Prostate gland (tissue), 2 donors: ENCODE measurements at regions not wholly inside any gene's neighbourhood (a gene's known extent, or its start where the extent isn't known, plus 50 kb on each side); places are given as distances from the start of the nearest gene placed in this dataset.
"Not testable (repeated sequence)": the region's sequence is repeated elsewhere in the genome, so short reads cannot be mapped to it uniquely, and the experiment has no call there.

Experiments
- DNase-seq: peaks from one replicate; pipeline ENCODE4 v3.0.0-alpha.2; 2019; ENCODE audit warnings: low spot score
- H3K27ac ChIP-seq, 2 donors: fragments of 200-600 bp; sonication (generic); 2 replicates each; pipeline ENCODE4 v1.5.1; 2017 to 2019
- H3K27me3 ChIP-seq: fragments of 200-600 bp; sonication (generic); replicated peaks from 2 replicates; pipeline ENCODE4 v1.5.1; 2019; ENCODE audit not compliant: insufficient read depth
- H3K36me3 ChIP-seq, 2 donors: fragments of 200-600 bp; sonication (generic); 1 replicate in 1 of 2; 2 replicates in 1 of 2; pipeline versions ENCODE4 v1.5.1 to v1.8.1; 2017 to 2019
- H3K4me1 ChIP-seq: fragments of 200-600 bp; sonication (generic); replicated peaks from 2 replicates; pipeline ENCODE4 v1.5.1; 2019
- H3K4me3 ChIP-seq, 2 donors: fragments of 200-600 bp; sonication (generic); 2 replicates each; pipeline ENCODE4 v1.5.1; 2017 to 2019
- H3K9me3 ChIP-seq: fragments of 200-600 bp; sonication (generic); 2 replicates; pipeline ENCODE4 v1.5.1; 2017
- POLR2A ChIP-seq: fragments of 450-650 bp; IDR thresholded peaks from one replicate; pipeline ENCODE4 v1.6.1; 2016; ENCODE audit warnings: antibody characterized with exemption, mild to moderate bottlenecking
- POLR2AphosphoS5 ChIP-seq: sonication (generic); formaldehyde crosslinking; IDR thresholded peaks from one replicate; pipeline ENCODE4 v1.6.1; 2017; ENCODE audit warnings: antibody characterized with exemption
- WGBS: methylation state at CpG from one replicate; pipeline ENCODE4 v1.1.5; 2018; 5-methylcytosine and 5-hydroxymethylcytosine counted together
- intact Hi-C: fragments of 100-400 bp; cut with DNase I; formaldehyde crosslinking; loops from one replicate; pipeline ENCODE4 v1.14.2; 2022
- TF ChIP-seq, protein P1 (sequence below), 4 experiments: fragments of 200-600 bp in 2 of 4; fragments of 450-650 bp in 2 of 4; sonication (generic) in 2 of 4; IDR thresholded peaks; 1 replicate in 3 of 4; 2 replicates in 1 of 4; pipeline ENCODE4 v1.5.1; 2016 to 2019; ENCODE audit warnings: antibody characterized with exemption in 4 of 4, mild to moderate bottlenecking in 2 of 4, moderate library complexity in 2 of 4

DNA sequence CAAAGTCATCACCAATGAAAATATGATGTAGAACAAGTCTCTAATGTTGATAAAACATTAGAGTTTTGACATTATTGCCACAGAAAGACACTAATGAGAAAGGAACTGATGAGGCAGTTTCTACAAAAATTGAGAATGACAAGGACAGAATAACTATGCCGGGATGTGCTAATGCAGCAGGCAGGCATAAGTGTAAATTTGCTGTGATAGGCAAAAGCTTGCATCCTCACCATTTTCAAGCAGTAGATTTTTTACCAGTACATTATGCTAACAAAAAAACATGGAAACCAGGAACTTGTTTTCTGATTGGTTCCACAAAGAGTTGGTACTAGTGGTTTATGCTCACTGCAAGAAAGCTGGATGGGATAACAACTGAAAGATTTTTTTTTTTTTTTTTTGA, 715.5 kb upstream of the LRRTM4 start:
- DNase-seq = no peak
- Histone ChIP-seq H3K27me3 (no peaks in the 10 kb centered on the region), H3K4me1 (no peaks in the 10 kb centered on the region), H3K27ac (no peak overlapping the region), H3K9me3 (no peaks in the 10 kb centered on the region), H3K4me3 (no peak overlapping the region), H3K36me3 (no peaks in the 10 kb centered on the region)
- intact Hi-C loops = no loop called here
- no peak for TF ChIP-seq POLR2AphosphoS5
- no peak for TF ChIP-seq POLR2A
- TF ChIP-seq, protein P1, sequence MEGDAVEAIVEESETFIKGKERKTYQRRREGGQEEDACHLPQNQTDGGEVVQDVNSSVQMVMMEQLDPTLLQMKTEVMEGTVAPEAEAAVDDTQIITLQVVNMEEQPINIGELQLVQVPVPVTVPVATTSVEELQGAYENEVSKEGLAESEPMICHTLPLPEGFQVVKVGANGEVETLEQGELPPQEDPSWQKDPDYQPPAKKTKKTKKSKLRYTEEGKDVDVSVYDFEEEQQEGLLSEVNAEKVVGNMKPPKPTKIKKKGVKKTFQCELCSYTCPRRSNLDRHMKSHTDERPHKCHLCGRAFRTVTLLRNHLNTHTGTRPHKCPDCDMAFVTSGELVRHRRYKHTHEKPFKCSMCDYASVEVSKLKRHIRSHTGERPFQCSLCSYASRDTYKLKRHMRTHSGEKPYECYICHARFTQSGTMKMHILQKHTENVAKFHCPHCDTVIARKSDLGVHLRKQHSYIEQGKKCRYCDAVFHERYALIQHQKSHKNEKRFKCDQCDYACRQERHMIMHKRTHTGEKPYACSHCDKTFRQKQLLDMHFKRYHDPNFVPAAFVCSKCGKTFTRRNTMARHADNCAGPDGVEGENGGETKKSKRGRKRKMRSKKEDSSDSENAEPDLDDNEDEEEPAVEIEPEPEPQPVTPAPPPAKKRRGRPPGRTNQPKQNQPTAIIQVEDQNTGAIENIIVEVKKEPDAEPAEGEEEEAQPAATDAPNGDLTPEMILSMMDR (IDR thresholded peaks at IDR 0.05) = no peak
- WGBS = 100% methylated on average over 1 of the region's 1 CpG

DNA sequence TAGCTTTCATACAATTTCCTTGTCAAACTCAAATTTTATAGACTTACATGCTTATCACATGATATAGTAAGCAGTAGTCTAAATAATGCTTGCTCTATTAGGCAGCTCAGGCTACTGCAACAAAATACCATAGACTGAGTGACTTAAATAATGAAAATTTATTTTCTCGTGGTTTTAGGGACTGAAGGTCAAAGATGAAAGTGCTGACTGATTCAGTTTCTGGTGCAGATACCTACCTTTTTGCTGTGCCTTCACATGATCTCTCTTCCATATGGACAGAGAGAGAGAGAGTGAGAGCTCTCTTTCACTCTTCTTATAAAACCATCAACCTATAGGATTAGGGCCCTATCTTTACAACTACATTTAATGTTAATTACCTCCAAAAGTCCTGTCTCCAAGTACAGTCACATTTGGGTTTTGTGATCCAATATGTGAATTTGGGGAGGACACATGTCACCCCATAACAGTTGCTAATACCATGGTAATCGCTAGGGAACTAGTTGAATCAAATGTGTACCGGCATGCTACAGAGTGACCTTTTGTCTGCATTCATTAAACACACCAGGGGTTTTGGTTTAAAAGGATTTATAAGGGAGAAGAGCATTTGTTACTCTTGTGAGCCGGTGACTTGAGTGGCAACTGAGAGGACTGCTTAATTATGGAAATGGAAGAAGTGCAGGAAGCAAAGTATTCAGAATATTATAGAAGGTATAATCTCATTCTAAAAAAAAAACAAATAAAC, 723.4 kb upstream of the LRRTM4 start:
- Histone ChIP-seq H3K27me3 (no peaks in the 10 kb centered on the region), H3K36me3 (no peaks in the 10 kb centered on the region), H3K4me3 (no peak overlapping the region), H3K4me1 (no peaks in the 10 kb centered on the region), H3K9me3 (no peaks in the 10 kb centered on the region), H3K27ac (no peak overlapping the region)
- no peak for DNase-seq
- TF ChIP-seq, protein P1 (IDR thresholded peaks at IDR 0.05) = no peak
- no peak for TF ChIP-seq POLR2A
- TF ChIP-seq POLR2AphosphoS5 = no peak
- WGBS = 62% methylated on average over 4 of the region's 4 CpGs
- intact Hi-C loops = no loop called here

- Histone ChIP-seq H3K4me3 (no peak overlapping the region), H3K4me1 (no peaks in the 10 kb centered on the region), H3K9me3 (no peaks in the 10 kb centered on the region), H3K27me3 (no peaks in the 10 kb centered on the region), H3K27ac (no peak overlapping the region), H3K36me3 (no peaks in the 10 kb centered on the region)
- no peak for TF ChIP-seq POLR2A
- TF ChIP-seq, protein P1 (IDR thresholded peaks at IDR 0.05) = no peak
- no peak for TF ChIP-seq POLR2AphosphoS5
- intact Hi-C loops = no loop called here
- 85% methylated on average over 1 of the region's 1 CpG for WGBS
- no peak for DNase-seq
Measured at GRCh38 chr2:78251708-78252107, 729.5 kb upstream of the LRRTM4 start.

- no peak for DNase-seq
- intact Hi-C loops = no loop called here
- 35% methylated on average over 2 of the region's 2 CpGs for WGBS
- Histone ChIP-seq H3K4me1 (no peaks in the 10 kb centered on the region), H3K4me3 (no peak overlapping the region), H3K27ac (no peak overlapping the region), H3K36me3 (no peaks in the 10 kb centered on the region), H3K27me3 (no peaks in the 10 kb centered on the region), H3K9me3 (no peaks in the 10 kb centered on the region)
- TF ChIP-seq POLR2A = no peak
- no peak for TF ChIP-seq POLR2AphosphoS5
- TF ChIP-seq, protein P1 (IDR thresholded peaks at IDR 0.05) = no peak
Measured at GRCh38 chr2:78260861-78261260, 738.7 kb upstream of the LRRTM4 start.

GRCh38 chr2:78261454-78261853, 739.3 kb upstream of the LRRTM4 start:
- Histone ChIP-seq H3K36me3 (no peaks in the 10 kb centered on the region), H3K27ac (no peak overlapping the region), H3K9me3 (no peaks in the 10 kb centered on the region), H3K4me1 (no peaks in the 10 kb centered on the region), H3K4me3 (no peak overlapping the region), H3K27me3 (no peaks in the 10 kb centered on the region)
- DNase-seq = no peak
- TF ChIP-seq, protein P1 (IDR thresholded peaks at IDR 0.05) = no peak
- TF ChIP-seq POLR2AphosphoS5 = no peak
- no peak for TF ChIP-seq POLR2A
- intact Hi-C loops = no loop called here
- WGBS = 100% methylated on average over 1 of the region's 1 CpG

DNA sequence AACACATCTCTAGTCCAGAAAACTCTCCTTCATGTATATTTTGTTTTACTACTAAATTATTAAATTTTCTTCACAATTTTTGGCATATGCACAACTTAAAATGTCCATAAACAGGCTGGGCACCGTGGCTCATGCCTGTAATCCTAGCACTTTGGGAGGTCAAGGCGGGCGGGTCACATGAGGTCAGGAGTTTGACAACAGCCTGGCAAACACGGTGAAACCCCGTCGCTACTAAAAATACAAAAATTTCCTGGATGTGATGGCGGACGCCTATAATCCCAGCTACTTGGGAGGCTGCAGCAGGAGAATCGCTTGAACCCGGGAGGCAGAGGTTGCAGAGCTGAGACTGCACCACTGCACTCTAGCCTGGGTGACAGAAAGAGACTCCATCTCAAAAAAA, 739.9 kb upstream of the LRRTM4 start:
- H3K27me3 ChIP-seq, H3K4me1 ChIP-seq, H3K27ac ChIP-seq, H3K4me3 ChIP-seq, H3K9me3 ChIP-seq, intact Hi-C loops, DNase-seq, H3K36me3 ChIP-seq: not testable (repeated sequence)
- WGBS = 68% methylated on average over 10 of the region's 10 CpGs
